Astrocyte (in vitro differentiated cells and primary cell): ENCODE measurements at regions not wholly inside any gene's neighbourhood (a gene's known extent, or its start where the extent isn't known, plus 50 kb on each side); places are given as distances from the start of the nearest gene placed in this dataset.

Experiments used
- DNase-seq: peaks from one replicate; pipeline ENCODE4 v3.0.0-alpha.2; 2010; ENCODE audit warnings: low read depth
- FAIRE-seq: peaks from 2 replicates; lab custom pipeline; 2011; peaks lifted over from hg19 to GRCh38; lab: Jason Lieb, UNC
- H2AFZ ChIP-seq: 2 replicates; pipeline ENCODE4 v1.6.0; 2012; ENCODE audit warnings: low read depth, low read length, inconsistent platforms
- H3K27ac ChIP-seq: 2 replicates; pipeline ENCODE4 v1.5.1; 2011; ENCODE audit warnings: low read depth, low read length, inconsistent platforms
- H3K27me3 ChIP-seq: 2 replicates; pipeline ENCODE4 v1.6.0; 2011; ENCODE audit warnings: low read length, inconsistent platforms; ENCODE audit not compliant: insufficient read depth
- H3K36me3 ChIP-seq: 2 replicates; pipeline ENCODE4 v1.5.1; 2011; ENCODE audit warnings: low read length, inconsistent platforms; ENCODE audit not compliant: insufficient read depth
- H3K4me1 ChIP-seq: 2 replicates; pipeline ENCODE4 v1.5.1; 2011; ENCODE audit warnings: low read length, inconsistent platforms; ENCODE audit not compliant: insufficient read depth
- H3K4me2 ChIP-seq: 2 replicates; pipeline ENCODE4 v1.6.0; 2012; ENCODE audit warnings: low read length, inconsistent platforms
- H3K4me3 ChIP-seq: 2 replicates; pipeline ENCODE4 v1.5.1; 2011; ENCODE audit warnings: low read depth, mild to moderate bottlenecking, low read length, inconsistent platforms; ENCODE audit not compliant: insufficient read depth
- H3K79me2 ChIP-seq: 2 replicates; pipeline ENCODE4 v1.6.0; 2012; ENCODE audit warnings: mild to moderate bottlenecking, low read length, inconsistent platforms; ENCODE audit not compliant: insufficient read depth
- H3K9ac ChIP-seq: 2 replicates; pipeline ENCODE4 v1.6.0; 2012; ENCODE audit warnings: mild to moderate bottlenecking, low read length, inconsistent platforms
- H3K9me3 ChIP-seq: 2 replicates; pipeline ENCODE4 v1.5.1; 2012; ENCODE audit warnings: low read depth, mild to moderate bottlenecking, low read length, inconsistent platforms; ENCODE audit not compliant: insufficient read depth
- H4K20me1 ChIP-seq: 2 replicates; pipeline ENCODE4 v1.6.0; 2012; ENCODE audit warnings: low read length, inconsistent platforms; ENCODE audit not compliant: insufficient read depth
- H3K27ac Mint-ChIP-seq: one replicate; pipeline ENCODE4 v1.8.0; 2021; ENCODE audit warnings: mild to moderate bottlenecking, mixed read lengths; ENCODE audit not compliant: unreplicated experiment
- H3K27me3 Mint-ChIP-seq: one replicate; pipeline ENCODE4 v1.8.0; 2021; ENCODE audit warnings: low read depth, mixed read lengths; ENCODE audit not compliant: unreplicated experiment
- H3K36me3 Mint-ChIP-seq: one replicate; pipeline ENCODE4 v1.8.0; 2021; ENCODE audit warnings: low read depth, mixed read lengths; ENCODE audit not compliant: unreplicated experiment
- H3K4me1 Mint-ChIP-seq: one replicate; pipeline ENCODE4 v1.8.0; 2021; ENCODE audit warnings: low read depth, mixed read lengths; ENCODE audit not compliant: unreplicated experiment
- H3K4me3 Mint-ChIP-seq: one replicate; pipeline ENCODE4 v1.8.0; 2021; ENCODE audit warnings: mild to moderate bottlenecking, moderate library complexity, mixed read lengths; ENCODE audit not compliant: unreplicated experiment
- H3K9me3 Mint-ChIP-seq: one replicate; pipeline ENCODE4 v1.8.0; 2021; ENCODE audit warnings: mild to moderate bottlenecking, mixed read lengths; ENCODE audit not compliant: unreplicated experiment
- EZH2 ChIP-seq: IDR thresholded peaks from 2 replicates; pipeline ENCODE4 v1.6.1; 2012; ENCODE audit warnings: mild to moderate bottlenecking, low read length, inconsistent platforms; ENCODE audit not compliant: insufficient read depth
- TF ChIP-seq, protein P1 (sequence below): IDR thresholded peaks from 2 replicates; pipeline ENCODE4 v1.5.1; 2011; ENCODE audit warnings: low read depth, mild to moderate bottlenecking, inconsistent platforms, low read length, moderate library complexity; ENCODE audit not compliant: insufficient read depth

DNA sequence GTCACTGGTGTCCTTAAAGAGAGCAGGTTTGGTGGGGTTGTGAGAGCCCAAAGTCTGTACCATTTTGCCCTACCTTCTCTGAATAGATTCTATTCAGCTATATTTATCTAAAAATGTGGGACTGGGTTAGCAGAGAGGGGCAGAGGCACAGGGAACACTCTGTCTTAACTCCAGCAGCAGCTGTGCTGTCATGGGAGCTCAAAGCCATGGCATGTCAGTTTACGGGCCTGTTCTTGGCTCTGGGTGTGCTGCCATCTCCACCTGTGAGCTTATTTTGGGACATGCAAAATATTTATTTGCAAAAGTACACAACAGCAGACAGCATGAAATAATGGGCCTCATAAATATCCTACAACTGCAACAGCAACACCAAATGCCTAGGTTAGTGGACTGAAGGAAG, 129.6 kb upstream of the KCTD1 start:
- no peak for DNase-seq
- no peak for FAIRE-seq
- Histone ChIP-seq H3K9me3 (no peaks in the 10 kb centered on the region), H3K27me3 (no peaks in the 10 kb centered on the region), H3K4me3 (no peak overlapping the region), H3K36me3 (no peaks in the 10 kb centered on the region), H3K4me2 (no peak overlapping the region), H4K20me1 (no peaks in the 10 kb centered on the region), H2AFZ (no peak overlapping the region), H3K4me1 (no peaks in the 10 kb centered on the region), H3K79me2 (no peaks in the 10 kb centered on the region), H3K9ac (no peak overlapping the region), H3K27ac (no peak overlapping the region)
- no peak for TF ChIP-seq EZH2
- peaks cover 3% of the 10 kb centered on the region for H3K36me3 Mint-ChIP-seq
- H3K27me3 Mint-ChIP-seq, result peaks cover 7% of the 10 kb centered on the region
- H3K27ac Mint-ChIP-seq, result no peak overlapping the region
- no peak overlapping the region for H3K4me3 Mint-ChIP-seq
- H3K9me3 Mint-ChIP-seq, result peaks cover 9% of the 10 kb centered on the region
- H3K4me1 Mint-ChIP-seq, result no peaks in the 10 kb centered on the region

DNA sequence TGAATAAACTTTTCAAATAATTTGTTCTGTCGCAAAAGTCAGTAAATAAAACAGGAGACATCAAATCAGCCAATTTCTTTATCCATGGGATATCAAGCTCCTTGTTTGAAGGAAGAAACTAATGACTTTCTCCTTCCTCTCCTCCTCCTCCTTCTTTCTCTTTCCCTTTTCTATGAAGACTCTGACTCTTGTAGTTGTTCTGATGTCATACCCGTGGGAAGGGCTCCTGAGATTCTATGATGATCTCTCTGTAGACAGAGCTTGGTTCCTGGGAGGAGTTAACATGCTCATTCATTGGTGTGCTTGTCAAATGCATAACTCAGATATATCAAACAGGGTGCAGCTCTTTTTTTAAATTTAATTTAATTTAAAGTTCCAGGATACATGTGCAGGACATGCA, 118.7 kb upstream of the KCTD1 start:
- TF ChIP-seq, protein P1, sequence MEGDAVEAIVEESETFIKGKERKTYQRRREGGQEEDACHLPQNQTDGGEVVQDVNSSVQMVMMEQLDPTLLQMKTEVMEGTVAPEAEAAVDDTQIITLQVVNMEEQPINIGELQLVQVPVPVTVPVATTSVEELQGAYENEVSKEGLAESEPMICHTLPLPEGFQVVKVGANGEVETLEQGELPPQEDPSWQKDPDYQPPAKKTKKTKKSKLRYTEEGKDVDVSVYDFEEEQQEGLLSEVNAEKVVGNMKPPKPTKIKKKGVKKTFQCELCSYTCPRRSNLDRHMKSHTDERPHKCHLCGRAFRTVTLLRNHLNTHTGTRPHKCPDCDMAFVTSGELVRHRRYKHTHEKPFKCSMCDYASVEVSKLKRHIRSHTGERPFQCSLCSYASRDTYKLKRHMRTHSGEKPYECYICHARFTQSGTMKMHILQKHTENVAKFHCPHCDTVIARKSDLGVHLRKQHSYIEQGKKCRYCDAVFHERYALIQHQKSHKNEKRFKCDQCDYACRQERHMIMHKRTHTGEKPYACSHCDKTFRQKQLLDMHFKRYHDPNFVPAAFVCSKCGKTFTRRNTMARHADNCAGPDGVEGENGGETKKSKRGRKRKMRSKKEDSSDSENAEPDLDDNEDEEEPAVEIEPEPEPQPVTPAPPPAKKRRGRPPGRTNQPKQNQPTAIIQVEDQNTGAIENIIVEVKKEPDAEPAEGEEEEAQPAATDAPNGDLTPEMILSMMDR, result no peak
- no peak for TF ChIP-seq EZH2
- Histone ChIP-seq H3K27me3 (no peaks in the 10 kb centered on the region), H3K79me2 (no peaks in the 10 kb centered on the region), H2AFZ (no peak overlapping the region), H3K9ac (no peak overlapping the region), H3K4me1 (no peaks in the 10 kb centered on the region), H3K9me3 (no peaks in the 10 kb centered on the region), H3K27ac (no peak overlapping the region), H3K36me3 (no peaks in the 10 kb centered on the region), H4K20me1 (no peaks in the 10 kb centered on the region), H3K4me3 (no peak overlapping the region), H3K4me2 (no peak overlapping the region)
- FAIRE-seq, result no peak
- Mint-ChIP-seq H3K9me3 (no peaks in the 10 kb centered on the region), H3K27ac (no peak overlapping the region), H3K4me3 (no peak overlapping the region), H3K4me1 (no peaks in the 10 kb centered on the region), H3K36me3 (no peaks in the 10 kb centered on the region), H3K27me3 (peaks cover 8% of the 10 kb centered on the region)
- DNase-seq, result no peak

DNA sequence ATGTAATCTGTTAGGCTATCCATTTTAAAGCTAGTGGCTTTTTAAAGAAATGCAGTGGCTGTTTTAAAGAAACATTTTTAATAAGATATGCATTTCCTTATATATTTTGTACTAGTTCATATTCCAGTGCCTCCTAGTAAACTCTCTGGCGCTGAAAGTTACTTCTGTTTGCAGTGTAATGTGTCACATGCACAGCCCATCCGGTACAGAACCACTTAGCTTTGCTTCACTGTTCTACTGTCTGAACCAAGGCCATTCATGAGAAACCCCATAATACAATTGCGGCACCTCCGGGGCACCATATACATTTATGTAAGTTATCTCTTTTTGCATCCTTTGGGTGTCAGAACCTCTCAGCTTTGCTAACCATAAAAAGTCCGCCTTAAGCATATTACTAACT, 114.6 kb upstream of the KCTD1 start:
- H3K9me3 Mint-ChIP-seq, result no peaks in the 10 kb centered on the region
- FAIRE-seq (no peak), DNase-seq (no peak)
- no peak overlapping the region for H3K4me2 ChIP-seq
- no peaks in the 10 kb centered on the region for H4K20me1 ChIP-seq
- H3K4me3 Mint-ChIP-seq, result no peak overlapping the region
- no peak overlapping the region for H3K27ac ChIP-seq
- no peak overlapping the region for H3K27ac Mint-ChIP-seq
- H3K36me3 Mint-ChIP-seq, result no peaks in the 10 kb centered on the region
- peaks cover under 1% of the 10 kb centered on the region for H3K4me1 ChIP-seq
- peaks cover 16% of the 10 kb centered on the region for H3K27me3 Mint-ChIP-seq
- H3K4me1 Mint-ChIP-seq, result peaks cover 3% of the 10 kb centered on the region
- no peak overlapping the region for H3K4me3 ChIP-seq
- peaks cover 15% of the 10 kb centered on the region for H3K27me3 ChIP-seq
- H3K9me3 ChIP-seq, result no peaks in the 10 kb centered on the region
- no peaks in the 10 kb centered on the region for H3K79me2 ChIP-seq
- H2AFZ ChIP-seq, result no peak overlapping the region
- no peaks in the 10 kb centered on the region for H3K36me3 ChIP-seq
- TF ChIP-seq, protein P1, result no peak
- TF ChIP-seq EZH2, result no peak
- no peak overlapping the region for H3K9ac ChIP-seq
